UCSD-AML1 (cell line): ENCODE measurements at regions not wholly inside any gene's neighbourhood (a gene's known extent, or its start where the extent isn't known, plus 50 kb on each side); places are given as distances from the start of the nearest gene placed in this dataset.
"Not testable (repeated sequence)": the region's sequence is repeated elsewhere in the genome, so short reads cannot be mapped to it uniquely, and the experiment has no call there.

ENCODE experiments used
- DNase-seq: peaks from one replicate; lab custom pipeline; 2025; ENCODE audit not compliant: unreplicated experiment; lab: John Stamatoyannopoulos, UW

DNA sequence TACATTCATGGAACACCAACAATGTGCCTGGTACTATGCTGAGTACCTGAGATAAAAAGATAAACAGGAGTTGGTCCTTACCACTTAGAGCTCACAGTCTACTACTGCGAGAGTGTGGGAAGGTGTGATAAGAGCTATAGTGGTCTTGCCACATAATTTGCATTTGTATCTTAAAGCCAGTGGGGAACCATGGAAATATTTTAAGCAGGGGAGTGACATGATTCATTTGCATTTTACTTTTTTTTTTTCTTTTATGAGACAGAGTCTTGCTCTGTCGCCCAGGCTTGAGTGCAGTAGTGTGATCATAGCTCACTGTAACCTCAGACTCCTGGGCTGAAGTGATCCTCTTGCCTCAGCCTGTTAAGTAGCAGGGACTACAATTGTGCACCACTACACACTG lies 53.6 kb downstream of the SRGAP2 start:
- not testable (repeated sequence) for DNase-seq

DNA sequence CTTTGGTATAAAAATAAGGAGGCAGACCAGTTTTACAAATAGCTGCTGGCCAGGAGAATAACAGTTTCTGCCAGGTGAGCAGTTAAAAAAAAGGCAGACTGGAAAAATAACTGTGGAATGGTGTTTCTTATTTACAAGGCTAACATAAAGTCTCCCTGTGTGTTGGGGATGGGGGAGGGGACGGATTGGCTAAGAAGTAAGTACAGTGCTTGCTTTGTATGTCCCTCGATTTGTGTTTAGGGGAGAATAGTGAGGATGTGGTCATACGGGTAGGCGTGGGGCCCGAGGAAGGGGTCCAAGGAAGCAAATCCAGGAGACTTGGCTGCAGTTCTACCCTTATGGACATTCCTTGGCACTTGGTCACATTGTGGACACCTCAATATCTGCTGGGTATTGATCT lies 58.1 kb downstream of the SRGAP2 start:
- not testable (repeated sequence) for DNase-seq

DNA sequence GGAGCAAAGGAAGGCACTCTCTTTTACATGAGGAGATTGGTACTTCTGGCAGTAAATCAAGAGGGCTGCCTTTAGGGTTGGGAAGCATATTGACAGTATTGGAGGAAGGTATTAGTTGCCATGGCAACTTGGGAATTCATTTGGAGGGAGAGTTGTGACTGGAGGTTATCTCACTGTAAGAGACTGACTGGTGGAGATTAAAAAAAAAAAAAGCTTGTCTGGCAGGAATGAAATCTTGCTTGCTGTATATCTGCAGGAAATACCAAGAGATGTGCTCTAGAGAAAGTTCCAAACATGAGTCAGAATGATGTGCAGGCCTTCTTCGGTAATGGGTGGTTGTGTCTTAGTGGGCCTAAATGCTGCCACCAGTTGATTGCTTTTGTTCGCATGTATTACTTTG lies 59.1 kb downstream of the SRGAP2 start:
- DNase-seq = not testable (repeated sequence)

DNA sequence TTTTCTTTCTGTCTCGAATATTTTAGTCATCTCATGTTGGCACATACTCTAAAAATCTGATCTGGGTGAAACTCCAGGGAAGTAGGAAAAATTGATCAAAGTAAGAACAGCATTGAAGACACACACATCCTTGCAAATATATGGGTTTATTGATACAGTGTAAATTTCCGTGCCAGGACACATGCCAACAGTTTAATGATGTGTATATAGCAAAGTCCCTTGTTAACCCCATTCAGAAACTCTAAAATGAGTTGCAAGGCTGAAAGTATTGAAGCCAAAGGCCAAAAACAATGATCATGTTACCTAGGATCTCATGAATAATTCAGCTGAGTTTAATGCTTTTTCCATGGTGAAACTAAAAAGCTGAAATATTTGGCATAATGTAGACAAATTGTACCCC lies 61.6 kb downstream of the SRGAP2 start:
- DNase-seq = not testable (repeated sequence)

DNA sequence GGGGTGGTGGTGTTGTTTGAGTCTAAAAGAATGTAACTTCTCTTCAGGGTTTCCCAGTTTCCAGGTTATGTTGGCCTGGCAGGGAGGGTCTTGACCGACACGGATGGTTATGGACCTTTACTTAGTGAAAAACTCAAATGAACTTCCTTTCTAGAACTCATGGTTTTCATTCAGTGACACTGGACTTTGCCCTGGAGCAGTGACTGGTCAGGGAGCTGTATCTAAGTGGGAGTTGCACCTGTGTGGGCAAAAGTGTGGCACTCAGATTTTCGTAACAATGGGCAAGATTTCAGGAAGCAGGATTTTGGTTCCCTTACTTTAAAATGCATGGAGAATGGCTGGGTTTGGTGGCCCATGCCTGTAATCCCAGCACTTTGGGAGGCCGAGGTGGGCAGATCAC lies 67.8 kb downstream of the SRGAP2 start:
- not testable (repeated sequence) for DNase-seq

DNA sequence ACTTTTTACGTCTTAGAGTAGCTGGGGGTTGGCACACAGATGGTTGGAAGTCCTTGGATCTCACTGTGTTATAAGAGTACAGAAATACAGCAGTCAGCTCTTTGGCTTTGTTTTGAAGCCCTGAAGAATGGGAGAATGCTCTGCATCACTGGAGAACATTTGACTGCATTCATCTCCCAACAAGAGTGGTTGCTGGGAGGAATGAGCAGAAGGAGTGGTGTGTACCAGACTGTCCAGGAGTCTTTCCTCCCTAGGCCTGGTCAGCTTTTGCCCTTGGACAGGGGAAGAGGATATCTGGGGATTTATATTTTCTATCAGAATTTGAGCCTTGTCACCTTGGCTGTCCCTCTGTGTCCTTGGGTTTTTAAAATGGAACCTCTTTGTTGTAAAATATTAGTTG lies 69.8 kb downstream of the SRGAP2 start:
- not testable (repeated sequence) for DNase-seq

DNA sequence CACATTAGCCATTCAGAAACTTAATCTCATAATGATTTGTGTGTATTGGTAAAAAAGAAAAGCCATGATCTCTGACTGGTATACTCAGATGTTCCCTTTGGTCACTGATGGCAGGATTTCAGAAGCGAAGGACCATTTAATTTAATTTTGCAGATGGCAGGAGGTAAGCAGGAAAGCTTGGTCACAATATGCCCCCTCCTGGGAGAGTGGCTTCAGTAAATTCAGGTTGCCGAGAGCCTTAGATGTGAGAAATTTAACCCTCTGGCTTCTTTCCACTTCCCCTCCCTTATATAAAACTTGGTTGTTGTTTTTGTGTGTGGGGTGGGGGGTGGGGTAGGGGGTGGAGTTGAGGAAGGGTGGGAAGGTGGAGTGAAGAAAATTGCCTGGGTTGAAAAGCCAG lies 72.8 kb downstream of the SRGAP2 start:
- not testable (repeated sequence) for DNase-seq

DNA sequence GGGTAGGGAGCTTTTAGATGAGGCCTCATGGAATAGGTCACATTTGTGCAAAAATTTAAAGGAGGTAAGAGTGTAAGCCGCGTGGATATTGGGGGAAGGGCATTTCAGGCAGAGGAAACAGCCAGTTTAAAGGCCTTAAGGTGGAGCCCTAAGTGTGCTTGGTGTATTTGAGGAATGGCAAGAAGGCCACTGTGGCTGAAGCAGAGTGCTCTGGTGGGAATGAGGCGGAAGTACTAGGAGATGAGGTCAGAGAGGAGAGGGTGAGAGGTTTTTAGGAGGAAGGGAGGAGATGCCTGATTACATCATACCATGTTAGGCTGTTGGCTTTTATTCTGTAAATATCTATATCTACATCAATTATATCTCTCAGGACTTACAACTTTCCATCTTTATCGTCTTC lies 75.3 kb downstream of the SRGAP2 start:
- peak; percentile 22 for DNase-seq

DNA sequence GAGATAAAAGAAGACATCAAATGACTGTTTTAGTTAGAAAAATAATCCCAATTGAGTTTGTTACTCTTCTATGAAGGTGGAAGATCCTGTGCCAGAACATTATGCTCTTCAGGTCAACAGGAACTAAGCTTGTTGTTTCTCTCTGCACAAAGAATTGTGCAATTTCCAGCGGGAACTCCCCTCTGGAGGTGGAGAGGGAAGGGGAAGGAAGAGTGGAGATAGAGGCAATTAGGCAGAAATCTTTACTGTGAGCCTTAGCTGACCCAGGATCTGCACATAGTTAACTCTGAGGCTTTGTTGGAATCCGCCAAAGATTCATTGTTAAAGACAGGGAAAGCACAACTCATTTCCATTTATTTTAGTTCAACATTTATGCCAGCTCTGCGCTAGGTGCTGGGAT lies 77.3 kb downstream of the SRGAP2 start:
- DNase-seq = not testable (repeated sequence)

DNA sequence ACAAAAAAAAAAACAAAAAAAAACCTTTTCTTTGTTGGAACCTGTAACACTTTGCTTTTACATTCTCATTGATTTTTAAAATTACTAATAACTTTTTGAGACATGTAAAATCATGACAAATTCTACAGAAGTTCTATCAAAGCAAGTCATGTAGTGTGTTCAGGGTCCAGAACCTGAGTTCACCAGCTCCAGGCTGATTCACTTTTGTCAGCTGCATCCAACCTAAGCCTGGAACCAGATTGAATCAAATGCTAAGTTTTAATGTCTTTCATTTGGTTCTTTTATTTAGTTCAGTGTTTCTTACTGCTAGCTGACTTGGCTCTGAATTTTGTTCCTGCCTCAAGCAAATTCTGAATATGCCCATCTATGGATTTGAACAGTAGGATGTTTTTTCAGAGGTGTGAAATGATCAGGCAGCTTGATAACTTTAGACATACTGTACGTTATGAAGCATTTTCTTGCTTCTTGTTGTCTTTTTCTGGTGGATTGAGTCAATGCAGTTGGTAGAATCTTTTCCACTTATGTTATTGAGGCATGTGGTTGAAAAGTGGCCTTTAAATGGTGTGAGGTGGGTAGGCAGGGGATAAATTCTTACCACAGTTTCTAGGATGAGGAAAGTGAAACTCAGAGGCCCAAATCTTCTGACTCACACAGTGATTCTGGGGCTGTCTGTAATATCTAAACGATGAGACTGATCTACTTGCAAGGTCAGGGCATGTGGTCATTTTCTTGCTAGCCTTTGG lies 78.7 kb downstream of the SRGAP2 start:
- not testable (repeated sequence) for DNase-seq

DNA sequence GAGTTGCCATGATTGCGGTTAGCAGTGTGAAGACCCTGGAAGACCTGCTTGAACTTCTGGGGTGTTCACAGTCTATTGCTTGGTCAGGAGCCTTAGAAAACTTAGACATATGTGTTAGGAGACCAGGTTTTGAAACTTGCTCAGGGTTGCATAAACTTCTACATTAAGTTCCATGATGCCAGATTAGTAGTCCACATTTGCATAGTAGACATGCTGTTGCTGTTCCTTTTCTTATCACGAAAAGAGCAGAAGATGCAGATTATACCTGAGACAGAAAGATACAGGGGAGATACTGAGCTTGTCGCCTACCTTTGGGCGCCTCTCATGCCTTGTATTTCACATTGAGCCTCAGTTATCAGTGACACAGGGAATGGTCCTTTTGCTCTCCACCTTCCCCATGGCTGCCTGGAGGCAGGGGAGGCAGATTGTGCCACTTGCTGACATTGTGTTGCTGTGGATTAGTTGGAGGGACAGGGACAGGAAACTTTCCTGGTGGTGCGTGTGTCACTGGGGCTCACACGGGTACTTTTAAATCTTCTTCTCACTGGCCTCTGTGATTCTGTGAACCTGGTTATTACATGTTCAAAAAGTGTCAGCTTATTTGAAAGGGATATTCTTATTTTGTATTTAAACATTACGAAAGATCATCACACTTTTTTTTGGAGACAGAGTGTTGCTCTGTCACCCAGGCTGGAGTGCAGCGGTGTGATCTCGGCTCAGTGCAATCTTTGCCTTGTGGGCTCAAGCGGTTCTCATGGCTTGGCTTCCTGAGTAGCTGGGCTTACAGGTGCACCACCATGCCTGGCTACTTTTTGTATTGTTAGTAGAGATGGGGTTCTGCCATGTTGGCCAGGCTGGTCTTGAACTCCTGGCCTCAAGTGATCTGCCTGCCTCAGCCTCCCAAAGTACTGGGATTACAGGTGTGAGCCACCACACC lies 82.0 kb downstream of the SRGAP2 start:
- not testable (repeated sequence) for DNase-seq

DNA sequence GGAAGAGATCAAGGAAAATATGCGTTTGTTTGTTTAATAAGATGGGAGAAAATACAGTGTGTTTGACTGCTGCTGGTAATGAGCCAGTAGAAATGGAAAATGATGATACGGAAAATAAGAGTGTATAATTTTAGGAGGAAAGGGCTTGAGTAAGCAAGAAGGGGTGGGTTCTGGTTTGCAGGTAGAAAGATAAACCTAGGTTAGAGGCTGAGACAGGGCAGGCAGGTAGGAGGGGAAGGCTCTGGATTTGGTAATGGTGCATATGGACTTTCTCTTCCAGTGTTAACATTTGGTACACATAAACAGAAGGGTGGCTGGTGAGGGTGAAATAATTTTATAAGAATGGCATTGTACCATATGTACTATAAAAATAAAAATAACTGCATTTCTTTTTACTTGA lies 84.4 kb downstream of the SRGAP2 start:
- DNase-seq = not testable (repeated sequence)

DNA sequence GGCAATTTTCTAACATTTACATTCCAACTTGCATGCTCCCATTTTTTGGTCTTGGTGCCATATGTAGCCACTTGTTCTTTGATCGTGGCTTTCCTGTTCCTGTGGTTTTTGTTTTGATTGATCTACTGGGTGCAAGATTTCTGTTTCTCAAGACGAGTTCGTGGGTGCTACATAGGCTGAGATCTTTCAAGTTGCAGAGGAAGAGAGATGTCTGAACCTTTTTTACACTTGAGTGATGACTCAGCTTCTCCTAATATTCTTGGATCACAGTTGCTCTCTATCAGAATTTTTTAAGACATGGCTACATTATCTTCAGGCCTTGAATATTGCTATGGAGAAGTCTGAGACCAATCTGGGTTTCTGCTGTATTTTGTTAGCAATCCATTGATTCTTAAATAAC lies 85.1 kb downstream of the SRGAP2 start:
- not testable (repeated sequence) for DNase-seq

DNA sequence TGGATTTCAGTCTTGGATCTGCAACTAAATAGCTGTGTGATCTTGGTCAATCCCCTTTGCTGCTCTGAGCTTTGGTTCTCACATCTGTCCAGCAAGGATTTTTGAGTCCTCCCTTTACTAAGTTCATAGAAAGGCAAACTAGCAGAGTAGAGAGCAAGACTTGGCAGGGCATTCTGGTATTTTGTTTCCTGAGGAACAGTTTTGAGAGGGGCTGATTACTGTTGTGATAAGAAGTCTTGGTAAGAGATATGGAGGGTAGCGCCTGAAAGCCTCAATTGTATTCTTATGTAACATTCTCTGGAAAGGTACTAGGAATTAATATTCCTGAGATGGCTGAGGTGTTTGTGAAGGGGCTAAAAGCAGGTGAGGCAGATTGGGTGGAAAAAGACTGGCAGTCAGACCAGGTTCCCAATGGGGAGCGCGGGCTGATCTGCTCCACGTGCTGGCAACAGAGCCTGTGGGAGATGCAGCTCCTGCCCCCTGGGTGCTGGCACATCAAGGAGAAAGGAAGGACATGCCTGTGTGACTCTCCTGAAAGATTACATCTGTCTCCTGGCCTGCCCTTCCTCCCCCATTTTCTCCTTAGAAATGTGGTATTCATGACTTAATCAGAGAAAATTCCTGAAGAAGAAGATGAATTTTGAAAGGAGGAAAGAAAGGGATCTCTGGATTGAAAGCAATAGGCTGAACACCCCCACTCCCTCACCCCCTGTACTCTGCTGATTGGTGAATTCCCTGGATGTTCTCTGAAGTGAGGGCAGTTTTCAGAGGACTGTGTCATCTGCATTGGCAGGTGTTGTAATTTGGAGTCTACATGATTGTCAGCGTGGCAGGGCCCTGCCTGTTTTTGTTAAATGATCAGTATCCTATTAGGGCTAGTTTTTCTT lies 94.0 kb downstream of the SRGAP2 start:
- DNase-seq = not testable (repeated sequence)

DNA sequence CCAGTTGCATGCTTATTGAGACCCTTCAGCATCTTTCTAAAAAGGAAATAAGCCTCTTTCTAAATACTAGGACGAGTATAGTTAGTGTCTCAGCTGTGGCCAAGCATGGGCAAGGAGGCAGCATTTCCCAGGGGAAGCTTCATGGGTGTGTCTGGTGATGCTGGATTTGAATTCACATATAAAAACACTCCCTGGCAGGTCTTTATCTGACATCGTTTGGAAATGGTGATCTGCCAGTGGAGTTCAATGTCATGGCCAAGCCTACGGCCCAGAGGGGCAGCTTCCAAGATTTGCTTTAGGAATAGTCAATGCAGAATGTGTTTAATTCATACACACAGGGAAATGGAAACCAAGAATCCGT lies 94.7 kb downstream of the SRGAP2 start:
- not testable (repeated sequence) for DNase-seq

DNA sequence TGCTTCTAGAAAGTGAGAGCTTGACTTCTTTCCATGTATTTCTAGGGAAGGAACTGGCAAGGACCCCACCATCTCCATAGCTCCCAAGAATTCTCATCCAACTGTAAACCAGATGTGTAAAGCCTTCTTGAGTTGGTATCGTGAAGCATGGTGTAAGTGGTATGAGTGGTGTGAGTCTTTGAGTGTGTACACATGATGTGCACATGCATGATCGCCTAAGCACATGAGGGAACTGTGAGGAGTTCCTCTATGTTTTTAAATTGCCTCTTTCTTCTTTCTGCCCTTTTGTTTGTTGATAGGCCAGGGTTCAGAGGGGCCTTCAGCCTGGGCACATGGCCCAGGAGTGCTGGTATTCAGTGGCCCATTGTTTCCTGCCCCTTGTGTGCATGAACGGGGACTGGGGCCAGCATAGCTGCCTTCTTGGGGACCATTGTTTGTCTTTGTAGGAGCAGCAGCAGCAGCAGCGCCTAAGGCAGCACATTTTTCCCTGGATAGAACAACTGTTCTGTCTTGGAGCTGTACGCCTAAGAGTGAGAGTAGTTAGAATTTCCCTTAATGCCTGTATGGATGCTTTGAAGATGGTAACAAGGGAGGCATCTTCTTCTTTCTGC lies 95.9 kb downstream of the SRGAP2 start:
- not testable (repeated sequence) for DNase-seq

DNA sequence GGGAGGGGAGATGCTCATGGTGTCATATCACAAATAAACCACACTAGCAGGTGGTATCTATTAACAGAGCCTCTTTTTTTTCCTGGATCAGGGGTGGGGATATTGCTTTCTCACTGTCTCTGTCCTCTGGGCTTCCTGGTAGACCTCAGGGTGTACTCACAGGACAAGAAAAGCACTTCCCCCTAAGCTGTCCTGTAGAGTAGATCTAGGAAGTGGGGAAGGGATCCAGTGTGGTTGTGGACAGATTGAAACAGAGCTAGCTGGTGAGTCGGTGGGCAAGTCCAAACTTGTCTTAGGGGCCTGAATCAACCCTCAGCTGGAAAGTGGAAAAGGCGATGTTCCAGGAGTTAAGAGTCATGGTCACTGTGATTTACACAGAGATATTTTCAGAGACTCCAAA lies 96.6 kb downstream of the SRGAP2 start:
- DNase-seq = not testable (repeated sequence)

DNA sequence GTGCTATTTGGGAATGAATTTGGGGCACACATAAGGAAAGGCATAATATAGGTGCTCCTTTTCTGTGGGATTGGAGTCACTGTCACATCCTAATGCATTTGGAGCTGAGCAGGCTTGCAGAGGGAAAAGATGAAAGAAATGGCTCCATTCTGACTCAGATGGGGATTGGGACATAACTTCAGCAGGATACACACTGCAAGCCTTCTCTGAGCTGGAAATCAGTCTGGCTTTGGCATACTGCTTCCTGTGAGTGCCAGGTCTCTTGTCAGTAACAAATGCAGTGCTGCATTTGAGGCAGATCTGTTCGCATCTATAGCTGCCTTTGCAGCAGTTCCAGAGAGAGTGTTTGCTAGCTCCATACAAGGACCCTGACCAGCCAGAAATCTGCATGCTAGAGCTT lies 98.7 kb downstream of the SRGAP2 start:
- DNase-seq = not testable (repeated sequence)

DNA sequence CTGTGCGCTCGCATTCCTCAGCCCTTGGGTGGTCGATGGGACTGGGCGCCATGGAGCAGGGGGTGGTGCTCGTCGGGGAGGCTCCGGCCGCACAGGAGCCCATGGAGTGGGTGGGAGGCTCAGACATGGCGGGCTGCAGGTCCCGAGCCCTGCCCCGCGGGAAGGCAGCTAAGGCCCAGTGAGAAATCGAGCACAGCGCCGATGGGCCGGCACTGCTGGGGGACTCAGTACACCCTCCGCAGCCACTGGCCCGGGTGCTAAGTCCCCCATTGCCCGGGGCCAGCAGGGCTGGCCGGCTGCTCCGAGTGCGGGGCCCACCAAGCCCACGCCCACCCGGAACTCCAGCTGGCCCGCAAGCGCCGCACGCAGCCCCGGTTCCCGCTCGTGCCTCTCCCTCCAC lies 104.1 kb downstream of the SRGAP2 start:
- DNase-seq = not testable (repeated sequence)

DNA sequence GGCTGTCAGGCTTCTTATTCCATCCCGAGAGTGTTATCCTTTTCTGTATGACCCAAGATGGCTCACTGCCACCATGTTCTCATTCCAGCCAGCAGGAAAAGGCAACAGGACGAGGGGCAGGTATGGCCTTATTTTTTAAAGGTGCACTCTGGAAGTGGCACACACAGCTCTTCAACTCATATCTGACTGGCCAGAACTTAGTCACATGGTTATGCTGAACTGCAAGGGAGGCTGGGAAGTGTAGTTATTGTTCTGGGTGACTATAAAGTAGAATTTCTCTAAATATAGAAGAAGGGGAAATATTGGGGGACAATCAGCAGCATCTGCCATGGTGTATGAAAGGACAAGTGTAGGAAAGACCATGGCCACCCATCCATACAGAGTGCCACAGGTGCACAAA lies 107.6 kb downstream of the SRGAP2 start:
- not testable (repeated sequence) for DNase-seq
